ENCODE measurements at regions not wholly inside any gene's neighbourhood (a gene's known extent, or its start where the extent isn't known, plus 50 kb on each side); places are given as distances from the start of the nearest gene placed in this dataset.
"Not testable (repeated sequence)": the region's sequence is repeated elsewhere in the genome, so short reads cannot be mapped to it uniquely, and the experiment has no call there.

DNA sequence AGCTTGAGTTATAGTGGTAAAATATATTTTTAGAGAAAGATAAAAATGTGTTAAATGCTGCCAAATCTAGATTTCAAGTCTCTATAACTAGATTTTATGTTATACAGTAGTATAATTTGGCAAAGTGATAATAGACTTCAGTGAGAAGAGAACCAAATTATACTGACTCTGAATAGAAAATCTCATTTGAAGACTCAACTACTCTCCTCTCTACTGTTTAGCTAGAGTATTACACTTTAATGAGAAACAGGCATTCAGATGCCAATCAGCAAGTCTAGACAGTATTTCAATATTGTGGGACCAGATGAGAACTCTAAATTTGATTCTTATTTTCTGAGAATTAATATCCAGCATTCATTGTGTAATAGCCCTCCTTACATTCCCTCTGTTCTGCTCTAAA, 311.2 kb downstream of the SLITRK5 start:
- no peak for DNase-seq (ENCODE audit: low spot score)

DNA sequence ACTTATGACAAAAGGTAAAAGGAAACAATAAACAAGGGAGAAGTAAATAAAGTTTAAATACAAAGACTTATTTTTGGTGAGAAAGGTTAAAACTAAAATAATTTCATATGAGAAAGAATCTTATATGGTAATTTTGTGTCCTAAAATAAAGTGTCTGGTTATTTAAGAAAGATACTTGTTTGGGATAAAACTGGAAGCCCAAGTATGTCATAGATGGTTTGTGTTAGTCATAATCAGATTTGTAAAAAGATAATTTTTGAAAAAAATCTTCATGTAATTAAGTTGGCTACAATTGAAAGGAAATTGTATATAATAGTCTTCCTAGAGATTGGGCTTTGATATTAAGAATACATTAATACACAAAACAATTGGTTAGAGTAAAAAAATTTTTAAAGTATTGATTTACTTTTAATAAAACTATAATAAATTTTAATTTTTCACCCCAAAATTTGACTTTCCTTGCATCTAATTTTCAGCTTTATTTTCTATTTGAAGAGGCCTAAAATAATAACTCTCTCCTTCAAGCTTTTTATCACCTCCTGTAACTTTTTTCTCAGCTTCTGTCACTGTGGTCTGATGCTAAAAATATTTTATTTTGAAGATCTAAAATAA, 315.6 kb downstream of the SLITRK5 start:
- no peak for DNase-seq (ENCODE audit: low spot score)

DNA sequence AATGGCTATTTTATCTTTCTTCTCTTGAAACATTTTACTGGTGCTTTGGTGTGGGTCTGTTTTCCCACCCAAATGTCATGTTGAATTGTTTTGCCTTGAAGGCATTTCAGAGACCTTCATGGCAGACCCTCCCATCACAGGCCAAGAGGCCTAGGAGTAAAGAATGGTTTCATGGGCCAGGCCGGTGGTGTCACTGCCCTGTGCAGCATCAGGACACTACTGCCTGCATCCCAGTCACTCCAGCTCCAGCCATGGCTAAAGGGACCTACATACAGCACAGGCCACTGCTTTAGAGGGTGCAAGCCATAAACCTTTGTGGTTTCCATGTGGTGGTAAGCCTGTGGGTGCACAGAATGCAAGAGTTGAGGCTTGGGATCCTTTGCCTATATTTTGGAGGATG, 326.9 kb downstream of the SLITRK5 start:
- DNase-seq (ENCODE audit: low spot score), result no peak

DNA sequence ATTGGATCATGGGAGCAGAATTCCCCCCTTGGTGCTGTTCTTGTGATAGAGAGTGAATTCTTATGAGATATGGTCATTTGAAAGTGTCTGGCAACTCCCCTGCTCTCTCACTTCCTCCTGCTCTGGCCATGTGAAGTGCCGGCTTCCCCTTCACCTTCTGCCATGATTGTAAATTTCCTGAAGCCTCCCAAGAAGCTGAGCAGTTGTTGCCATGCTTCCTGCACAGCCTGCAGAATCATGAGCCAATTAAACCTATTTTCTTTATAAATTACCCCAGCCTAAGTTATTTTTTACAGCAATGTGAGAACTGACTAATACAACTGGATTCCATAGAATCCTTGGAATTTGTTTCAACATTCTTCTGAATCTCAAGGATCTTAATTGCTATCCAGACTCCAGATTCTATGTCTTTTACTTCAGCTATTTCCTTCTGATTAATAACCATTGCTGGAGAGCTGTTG, 328.1 kb downstream of the SLITRK5 start:
- DNase-seq (ENCODE audit: low spot score), result no peak

DNA sequence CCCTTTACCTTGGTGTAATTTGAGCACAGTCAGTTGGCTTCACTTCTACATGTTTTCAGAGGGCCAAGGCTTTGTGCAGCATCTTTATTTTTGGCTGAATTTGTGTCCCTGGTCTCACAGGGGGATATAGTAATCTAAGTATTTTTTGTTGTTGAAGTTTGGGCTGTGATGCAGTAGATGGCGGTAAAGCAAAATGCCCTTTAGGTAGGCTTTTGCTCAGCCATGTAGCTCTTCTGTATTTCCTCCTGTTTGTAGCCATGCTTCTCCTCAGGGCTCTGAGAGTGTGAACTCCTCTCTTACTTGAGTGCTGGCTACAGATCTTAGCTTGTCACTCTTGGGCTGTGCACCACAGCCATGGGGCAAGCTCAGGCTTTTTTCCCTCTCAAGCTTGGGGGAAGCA, 328.6 kb downstream of the SLITRK5 start:
- no peak for DNase-seq (ENCODE audit: low spot score)

DNA sequence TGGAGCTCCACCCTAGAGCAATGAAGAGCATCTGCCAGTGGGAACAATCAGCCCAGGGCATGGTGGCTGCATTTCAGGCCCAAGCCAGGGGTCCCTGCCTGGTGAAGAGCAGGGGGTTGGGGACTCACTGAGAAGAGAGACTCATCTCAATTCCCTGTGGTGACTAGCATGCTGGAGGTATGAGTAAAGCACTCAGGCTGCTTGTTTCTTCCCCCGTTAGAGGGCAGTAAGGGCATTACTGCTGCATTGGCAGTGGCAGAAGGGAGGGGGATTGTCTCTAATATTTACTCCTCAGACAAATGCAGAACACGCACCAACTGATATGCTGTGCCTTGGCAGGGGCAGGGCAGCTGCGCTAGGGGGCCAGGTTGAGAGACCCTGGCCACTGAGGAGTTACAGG, 329.1 kb downstream of the SLITRK5 start:
- DNase-seq (ENCODE audit: low spot score), result no peak

DNA sequence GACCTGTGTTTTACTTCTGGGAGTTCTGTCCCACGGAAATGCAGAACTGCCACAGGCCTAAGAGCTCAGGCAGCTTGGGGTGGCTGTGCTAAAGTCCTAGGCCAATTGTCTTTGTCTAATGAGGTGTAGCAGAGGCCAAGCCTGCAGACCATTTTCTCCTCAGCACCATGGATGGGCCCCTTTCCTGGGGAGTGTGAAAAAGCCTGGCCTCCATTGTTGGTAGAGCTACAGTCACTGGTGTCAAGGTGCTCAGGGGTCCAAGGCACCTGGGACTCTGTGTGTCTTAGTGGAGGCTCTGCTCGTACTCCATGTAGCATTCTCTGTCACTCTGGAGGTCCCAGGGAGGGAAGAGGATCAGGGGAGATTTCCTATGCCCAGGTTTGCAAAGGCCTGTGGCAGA, 329.6 kb downstream of the SLITRK5 start:
- no peak for DNase-seq (ENCODE audit: low spot score)

DNA sequence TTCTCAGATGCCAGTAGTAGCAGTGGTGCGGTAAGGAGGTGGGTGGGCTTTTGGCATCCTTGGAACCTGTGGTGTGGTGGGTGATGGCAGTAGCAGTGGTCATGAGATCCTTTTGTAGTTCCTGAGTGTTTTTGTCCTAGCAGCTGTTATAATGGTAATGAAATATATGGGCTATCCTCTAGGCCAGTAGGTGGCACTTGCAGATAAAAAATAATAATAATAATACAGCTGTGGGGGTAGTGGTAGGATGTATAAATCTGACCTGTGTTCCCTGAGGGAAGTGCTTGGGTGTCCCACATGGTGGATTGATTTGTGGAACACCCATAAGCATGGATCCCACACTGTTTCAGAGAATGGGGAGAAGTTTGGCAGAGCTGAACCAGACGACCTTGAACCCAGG, 334.0 kb downstream of the SLITRK5 start:
- DNase-seq (ENCODE audit: low spot score), result no peak

DNA sequence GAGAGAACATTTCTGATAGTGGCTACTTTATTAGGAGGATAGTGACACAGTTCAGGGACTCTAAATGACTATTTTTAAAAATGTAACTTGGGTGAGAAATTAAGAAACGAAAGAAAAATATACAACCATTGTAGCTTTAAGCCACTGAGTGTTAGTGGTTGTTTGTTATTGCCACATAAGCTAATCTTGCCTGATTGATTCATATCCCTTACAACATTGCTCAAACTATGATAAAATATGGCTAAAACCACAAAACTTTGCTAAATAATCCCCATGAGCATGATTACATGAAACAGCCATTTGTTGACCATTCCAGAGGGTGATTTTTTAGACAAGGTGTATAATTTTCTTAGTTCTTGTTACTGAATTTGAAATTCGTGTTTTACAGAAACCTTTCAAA, 343.4 kb downstream of the SLITRK5 start:
- DNase-seq (ENCODE audit: low spot score), result no peak

DNA sequence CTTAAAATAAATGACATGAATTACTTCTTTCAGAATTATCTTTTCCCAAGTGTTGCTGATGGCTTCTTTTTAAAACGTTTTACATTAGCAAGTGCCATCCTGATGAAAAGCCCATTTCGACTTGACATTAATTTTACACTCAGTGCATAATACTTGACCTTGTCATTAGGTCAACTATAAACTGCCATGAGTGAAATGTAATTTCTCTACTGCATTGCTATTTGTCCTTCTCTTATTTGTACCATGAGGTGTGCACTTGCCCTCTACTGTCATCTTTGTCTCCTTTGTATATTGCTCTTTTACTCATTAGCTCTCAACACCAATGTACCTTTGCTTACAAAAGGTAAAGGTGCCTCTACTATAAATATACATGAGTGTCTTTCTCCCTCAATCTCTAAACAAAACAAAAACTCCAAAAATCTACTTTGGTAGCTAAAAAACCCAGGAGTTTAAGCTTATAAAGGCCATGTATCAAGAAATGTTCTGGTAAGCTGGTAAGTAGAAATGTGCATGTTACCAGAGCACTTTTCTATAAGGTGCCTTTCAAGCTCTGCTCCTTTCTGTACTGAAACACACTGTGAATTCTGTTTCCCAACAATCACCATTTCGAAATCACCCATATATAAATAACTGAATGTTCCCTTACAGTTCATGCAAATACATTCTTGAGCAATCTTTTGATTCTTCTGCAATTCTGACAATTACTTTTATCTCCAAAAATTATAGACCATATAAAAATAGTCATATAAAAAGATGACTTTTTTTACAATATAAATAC, 351.4 kb downstream of the SLITRK5 start:
- no peak for DNase-seq (ENCODE audit: low spot score)

DNA sequence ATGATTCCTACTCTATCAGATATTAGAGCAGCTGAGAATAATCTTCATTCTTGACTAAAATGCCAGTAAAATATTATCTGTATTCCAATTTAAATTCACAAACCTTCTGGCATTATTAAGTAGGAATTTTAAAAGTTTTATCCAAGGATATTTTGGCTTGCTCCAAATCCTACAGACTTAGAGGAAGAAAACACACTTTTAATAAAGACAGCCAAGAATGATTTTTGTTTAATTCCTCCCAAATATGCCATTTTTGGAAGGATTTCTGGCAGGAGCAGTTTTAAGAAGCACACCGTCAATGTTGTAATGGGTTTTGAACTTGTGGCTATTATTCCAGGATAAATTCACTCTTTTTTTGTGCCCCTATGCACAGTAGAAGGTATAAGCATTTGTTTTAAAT, 355.1 kb downstream of the SLITRK5 start:
- no peak for DNase-seq (ENCODE audit: low spot score)

DNA sequence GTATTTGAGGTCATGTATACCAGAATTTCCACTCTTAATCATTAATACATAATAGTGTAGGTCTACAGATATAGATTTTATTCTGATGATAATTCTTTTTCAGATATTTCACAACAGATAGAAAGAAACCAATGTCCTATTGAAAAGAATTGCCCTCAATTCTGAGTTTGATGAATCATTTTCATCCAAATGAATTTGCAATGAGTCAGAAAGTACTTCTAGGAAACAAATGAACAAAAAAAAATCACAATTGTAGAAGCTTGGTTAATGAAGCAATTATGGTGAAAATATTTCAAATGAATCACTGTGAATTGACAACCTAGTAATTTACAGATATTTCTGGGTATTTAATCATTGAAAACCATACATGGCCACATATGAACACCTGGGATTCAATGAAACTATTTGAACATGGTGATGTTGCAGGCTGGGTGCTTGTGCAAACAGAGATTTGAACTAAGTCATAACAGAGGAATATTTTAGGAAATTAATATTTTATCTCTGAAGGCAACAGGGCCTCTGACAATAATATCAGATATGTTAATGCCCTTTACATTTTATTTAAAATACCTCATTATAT, 360.9 kb downstream of the SLITRK5 start:
- DNase-seq (ENCODE audit: low spot score), result no peak

DNA sequence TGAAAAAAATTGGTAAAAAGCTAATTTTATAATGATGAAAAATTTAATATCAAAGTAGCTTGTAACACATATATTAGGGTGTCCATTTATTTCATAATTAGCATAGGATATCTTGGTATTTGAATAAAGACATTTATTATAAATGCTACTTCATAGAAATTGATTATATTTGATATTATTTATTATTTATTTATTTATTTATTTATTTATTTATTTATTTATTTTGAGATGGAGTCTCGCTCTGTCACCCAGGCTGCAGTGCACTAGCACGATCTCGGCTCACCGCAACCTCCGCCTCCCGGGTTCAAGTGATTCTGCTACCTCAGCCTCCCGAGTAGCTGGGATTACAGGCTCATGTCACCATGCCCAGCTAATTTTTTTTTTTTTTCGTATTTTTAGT, 365.0 kb downstream of the SLITRK5 start:
- DNase-seq (ENCODE audit: low spot score), result not testable (repeated sequence)

DNA sequence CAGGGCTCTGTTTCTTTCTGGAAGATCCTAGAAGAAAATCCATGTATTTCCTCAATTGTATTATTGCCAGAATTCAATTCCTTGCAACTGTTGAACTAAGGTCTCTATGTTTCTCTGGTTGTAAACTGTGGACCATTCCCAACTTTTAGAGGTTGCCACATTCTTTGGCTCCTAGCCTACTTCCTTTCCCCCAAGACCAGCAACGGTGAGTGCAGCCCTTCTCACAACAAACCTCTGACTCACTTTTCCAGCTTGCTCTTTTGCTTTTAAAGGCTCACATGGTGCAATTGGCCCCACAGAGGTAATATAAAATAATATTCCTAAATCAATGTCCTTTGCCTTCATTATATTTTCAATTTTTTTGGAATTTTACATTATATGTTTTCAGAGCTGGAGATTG, 371.3 kb downstream of the SLITRK5 start:
- no peak for DNase-seq (ENCODE audit: low spot score)

DNA sequence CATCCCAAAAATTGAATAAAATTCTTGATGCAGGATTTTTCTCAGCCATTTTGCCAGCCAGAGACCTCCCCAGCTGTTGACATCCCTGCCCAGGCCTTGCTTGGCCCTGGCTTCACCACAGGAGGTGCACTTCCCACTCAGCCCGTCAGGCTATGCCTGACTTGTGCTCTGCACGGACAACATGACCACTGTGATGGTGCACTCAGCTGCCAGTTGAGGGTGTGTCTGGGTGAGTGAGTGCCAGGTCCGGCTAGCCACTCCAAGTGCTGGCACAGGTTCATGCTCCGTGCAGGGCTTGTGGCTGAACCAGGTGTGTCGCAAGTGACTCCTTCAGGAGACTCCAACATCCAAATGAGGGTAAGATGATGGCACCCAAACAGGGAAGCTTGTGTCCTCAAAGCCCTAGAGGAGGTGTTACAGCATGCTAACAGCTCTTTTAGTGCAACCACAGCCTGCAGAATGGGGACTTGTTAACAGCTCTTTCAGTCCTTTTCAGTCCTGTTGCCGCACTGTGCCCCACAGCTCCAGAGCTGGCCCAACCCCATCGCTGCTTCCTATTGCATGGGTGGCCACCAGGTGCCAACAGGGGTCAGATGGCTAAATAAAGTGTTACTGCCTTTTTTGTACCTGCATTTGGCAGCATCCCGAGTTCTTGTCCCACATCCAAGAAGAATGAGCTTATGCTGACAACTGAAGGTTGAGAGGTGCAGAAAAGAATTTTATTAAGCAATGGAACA, 380.7 kb downstream of the SLITRK5 start:
- DNase-seq (ENCODE audit: low spot score), result no peak

DNA sequence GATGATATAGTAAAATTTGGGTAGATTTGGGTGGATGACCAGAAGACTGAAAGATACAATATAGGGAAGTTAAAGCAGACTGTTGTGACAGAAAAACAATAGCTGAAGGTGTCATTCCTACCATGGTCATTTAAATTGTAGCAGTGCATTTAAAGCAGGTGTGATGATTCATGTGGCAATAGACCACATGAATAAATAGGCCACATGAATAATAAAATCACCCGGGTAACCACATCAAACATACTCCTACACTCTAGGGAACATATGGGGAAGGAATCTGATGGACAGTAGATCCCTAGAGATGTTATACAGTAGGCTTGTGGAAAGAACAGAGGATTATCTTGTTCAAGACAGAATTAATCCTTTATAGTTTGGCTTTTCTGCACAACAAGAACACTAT, 392.6 kb downstream of the SLITRK5 start:
- no peak for DNase-seq (ENCODE audit: low spot score)

DNA sequence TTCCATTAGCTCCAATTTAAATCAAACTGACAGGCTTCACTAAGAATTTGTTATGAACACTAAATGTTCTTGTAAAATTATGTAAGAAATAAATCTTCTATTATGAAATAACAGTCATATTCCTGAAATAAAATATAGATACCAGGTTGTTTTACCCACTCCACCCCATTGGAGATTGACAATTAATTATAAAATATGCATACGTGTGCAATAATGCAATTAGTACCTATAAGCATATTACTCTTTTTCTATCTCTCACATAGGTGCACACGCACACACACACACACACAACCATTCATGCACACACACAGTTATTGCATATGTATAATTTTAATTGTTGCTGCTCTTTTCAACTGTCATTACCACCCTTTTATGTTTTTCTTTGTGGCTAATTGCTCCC, 395.7 kb downstream of the SLITRK5 start:
- DNase-seq (ENCODE audit: low spot score), result no peak

DNA sequence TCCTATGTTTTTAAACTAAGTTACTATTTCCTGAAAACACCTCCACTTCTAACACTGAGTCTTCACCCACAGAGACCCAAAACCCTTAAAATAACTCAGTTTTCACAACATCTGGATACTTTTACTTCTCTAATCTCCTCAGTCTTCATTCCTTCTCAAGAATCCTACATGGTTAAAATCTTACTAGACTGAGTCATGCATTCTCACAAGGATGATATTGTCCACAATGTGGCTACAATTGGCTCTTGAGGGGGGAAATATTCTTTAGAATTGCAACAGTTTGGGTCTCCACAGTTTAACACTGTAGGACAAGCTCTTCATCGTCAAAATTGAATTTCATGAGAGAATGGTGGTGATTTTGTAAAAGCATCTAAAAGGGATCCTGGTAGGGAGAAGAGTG, 397.1 kb downstream of the SLITRK5 start:
- DNase-seq (ENCODE audit: low spot score), result no peak

DNA sequence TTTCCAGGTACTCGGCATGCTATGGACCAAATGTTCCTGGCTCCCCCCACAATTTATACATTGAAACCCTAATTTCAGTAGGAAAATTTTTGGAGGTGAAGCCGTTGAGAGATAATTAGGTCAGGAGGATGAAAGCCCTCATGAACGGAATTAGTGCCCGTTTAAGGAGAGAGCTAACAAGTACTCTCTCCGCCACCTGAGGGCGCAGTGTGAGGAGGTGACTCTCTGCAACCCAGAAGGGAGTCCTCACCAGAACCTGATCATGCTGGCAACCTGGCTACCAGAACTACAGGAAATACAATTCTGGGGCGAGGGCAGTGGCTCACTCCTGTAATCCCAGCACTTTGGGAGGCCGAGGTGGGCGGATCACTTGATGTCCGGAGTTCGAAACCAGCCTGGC, 397.8 kb downstream of the SLITRK5 start:
- no peak for DNase-seq (ENCODE audit: low spot score)

DNA sequence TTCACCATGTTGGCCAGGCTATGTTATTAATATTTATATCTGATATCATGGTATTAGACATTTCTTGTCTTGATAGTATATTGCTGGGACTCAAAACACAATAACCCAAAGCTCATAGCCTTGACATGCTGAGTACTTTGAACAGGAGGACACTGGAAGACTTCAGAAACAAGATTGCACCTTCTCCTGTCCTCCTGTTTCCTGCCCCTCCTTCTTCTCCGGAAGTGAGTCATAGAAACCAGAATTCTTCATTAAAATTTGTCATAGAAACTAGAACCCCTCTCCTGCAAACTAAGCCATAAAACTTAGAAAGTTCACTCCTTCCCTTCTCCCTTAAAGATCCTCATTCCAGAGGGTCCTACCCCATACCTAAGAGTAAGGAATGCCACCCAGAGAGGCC, 400.2 kb downstream of the SLITRK5 start:
- DNase-seq (ENCODE audit: low spot score), result no peak

DNA sequence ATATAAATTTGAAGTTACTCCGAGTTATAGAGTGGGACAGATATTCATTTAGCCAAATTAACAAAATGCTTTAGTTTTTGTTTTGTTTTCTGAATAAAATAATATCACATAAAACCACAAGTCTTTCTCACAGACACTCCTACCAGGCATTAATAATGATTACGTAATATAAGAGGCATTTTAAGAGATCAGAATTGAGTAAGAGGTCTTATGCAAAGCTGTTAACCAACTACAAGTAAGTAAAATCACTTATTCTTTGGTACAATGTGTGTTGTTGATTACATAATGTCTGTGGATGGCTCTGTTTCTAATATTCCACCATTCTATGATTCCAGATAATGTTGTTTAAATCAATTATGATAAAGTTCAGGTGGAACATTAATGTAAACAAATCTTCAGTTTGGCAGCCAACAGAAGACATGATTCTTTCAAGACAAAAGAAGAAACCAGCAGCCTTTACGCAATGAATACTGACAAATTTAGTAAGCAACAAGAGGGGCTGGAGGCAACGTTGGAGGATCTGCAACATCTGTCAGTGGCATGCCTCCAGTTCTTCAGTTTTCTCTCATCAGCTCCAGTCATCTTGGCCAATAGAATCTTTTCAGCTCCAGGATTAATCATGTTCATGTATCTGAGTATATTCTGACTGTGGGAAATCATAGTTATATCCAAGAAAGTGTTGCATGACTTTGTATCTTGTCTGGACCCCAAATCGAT, 403.8 kb downstream of the SLITRK5 start:
- no peak for DNase-seq (ENCODE audit: low spot score)

DNA sequence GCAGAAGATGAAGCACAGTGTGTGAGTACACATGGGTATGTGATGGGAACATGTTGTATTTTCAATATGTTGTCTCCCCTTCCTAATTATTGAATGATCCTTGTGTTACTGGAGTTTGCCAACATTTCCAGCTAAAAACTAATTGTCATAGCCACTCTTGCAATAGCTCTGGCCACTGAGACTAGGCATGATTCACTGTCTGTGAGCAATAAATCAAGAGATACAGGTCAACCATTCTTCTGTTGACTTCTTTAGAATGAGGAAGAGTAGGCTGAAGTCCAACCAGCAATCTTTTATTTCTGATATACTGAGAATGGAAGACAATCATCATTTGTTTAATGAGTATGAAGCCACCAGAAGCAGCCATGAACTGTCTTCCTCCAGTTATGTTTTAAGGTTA, 413.9 kb downstream of the SLITRK5 start:
- no peak for DNase-seq (ENCODE audit: low spot score)
